ENCODE measurements at regions not wholly inside any gene's neighbourhood (a gene's known extent, or its start where the extent isn't known, plus 50 kb on each side); places are given as distances from the start of the nearest gene placed in this dataset.

DNA sequence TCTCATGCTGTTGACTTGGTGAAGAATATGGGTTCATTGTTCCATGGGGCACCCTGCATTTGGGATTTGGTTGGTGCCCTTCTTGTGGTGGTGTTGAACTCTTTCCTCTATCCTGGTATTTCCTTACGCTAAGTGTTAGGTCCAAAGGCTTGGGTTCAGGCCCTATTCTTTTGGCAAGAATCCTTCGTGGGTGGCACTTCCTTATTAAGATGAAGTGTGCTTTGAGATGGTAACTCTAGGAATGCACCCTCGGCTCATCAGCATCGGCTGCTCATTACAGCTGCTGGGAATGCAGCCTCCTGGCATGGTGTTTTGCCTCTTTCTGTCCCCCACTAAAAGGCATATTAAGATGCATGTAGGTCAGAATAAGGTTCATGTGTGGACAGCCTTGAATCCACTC lies 380.7 kb downstream of the RPS24 start:
- Histone ChIP-seq H3K27ac (no peak overlapping the region), H3K4me1 (no peaks in the 10 kb centered on the region), H3K27me3 (no peaks in the 10 kb centered on the region), H3K36me3 (no peaks in the 10 kb centered on the region), H3K9me3 (no peaks in the 10 kb centered on the region), H3K4me3 (no peak overlapping the region)
- no peak for DNase-seq (ENCODE audit: low spot score in 2 of 2)
- TF ChIP-seq EP300 (IDR thresholded peaks at IDR 0.05) (no peak), POLR2A (IDR thresholded peaks at IDR 0.05) (no peak), CTCF (IDR thresholded peaks at IDR 0.05) (no peak)
- WGBS, 2 donors = 67 to 76% methylated on average over 4 of the region's 4 CpGs

DNA sequence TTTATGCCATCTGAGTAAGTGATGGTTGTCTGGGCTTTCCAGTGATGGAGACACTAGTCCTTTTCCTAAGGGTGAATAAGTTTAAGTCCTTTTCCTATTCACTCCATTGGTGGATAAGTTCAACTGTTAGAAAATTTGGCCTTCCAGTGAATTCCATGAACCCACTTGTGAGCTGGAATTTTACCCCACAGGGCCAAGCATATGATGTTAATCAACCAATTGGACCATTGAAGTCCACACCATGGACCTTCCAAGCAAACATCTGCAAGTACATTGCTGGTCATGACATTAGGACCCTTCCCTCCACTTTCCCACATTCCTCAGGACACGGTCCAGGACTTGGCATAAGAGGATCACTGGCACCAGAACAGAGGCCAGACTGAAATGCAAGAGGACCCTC lies 381.4 kb downstream of the RPS24 start:
- no peaks in the 10 kb centered on the region for H3K27me3 ChIP-seq
- no peaks in the 10 kb centered on the region for H3K4me1 ChIP-seq
- WGBS, 2 donors = 42 to 69% methylated on average over 1 of the region's 1 CpG
- H3K36me3 ChIP-seq = no peaks in the 10 kb centered on the region
- H3K4me3 ChIP-seq = no peak overlapping the region
- no peaks in the 10 kb centered on the region for H3K9me3 ChIP-seq
- TF ChIP-seq EP300 (IDR thresholded peaks at IDR 0.05) = no peak
- TF ChIP-seq POLR2A (IDR thresholded peaks at IDR 0.05) = no peak
- no peak for TF ChIP-seq CTCF (IDR thresholded peaks at IDR 0.05)
- DNase-seq (ENCODE audit: low spot score in 2 of 2) = no peak
- no peak overlapping the region for H3K27ac ChIP-seq

DNA sequence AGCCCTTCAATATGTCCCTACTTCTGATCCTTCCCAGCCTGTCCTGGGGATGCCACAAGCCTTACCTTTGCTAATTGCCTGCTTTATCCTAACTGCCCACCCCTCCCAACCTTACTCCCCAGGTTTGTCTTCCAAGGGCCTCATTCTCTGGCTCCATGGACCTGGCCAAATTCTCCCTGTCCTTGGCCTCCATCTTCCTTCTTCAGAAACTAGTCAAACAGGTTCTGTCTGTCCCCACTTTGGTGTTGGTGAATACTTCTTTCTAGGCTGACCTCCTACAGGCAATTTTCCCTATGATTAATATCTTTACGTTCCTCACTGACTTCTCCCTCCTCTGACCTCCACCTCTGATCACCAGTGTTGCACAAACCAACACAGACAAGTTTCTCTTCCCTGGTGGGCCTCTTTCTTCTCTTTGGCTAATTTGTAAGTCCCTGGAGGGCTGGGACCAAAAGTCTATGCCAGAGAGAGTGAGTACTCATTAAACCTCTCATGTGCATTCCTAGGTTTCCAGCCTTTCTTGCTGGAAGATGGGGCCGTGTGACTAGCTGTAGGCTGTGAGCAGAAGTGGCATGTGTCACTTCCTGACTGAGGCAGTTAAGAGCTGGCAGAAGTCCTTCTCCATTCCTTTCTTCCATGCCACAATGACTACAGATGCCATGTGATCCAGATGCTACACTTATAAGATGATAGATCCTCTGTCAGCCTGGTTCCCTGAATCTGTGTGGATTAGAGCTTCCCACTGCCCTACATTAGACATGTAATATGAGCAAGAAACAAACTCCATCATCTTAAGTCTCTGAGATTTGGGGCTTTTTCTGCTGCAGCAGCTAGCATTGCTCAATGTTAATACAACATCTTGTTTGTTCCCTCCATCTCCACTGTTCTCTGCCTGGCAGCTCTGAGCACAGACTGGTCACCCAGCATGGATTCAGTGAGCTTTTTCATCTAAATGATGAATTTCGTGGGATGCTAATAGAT lies 382.7 kb downstream of the RPS24 start:
- Histone ChIP-seq H3K27ac (peak overlapping the region in 1 of 4 donors; percentile 52), H3K4me1 (no peaks in the 10 kb centered on the region), H3K27me3 (no peaks in the 10 kb centered on the region), H3K36me3 (no peaks in the 10 kb centered on the region), H3K9me3 (no peaks in the 10 kb centered on the region), H3K4me3 (no peak overlapping the region)
- 59 to 62% methylated on average over 3 of the region's 3 CpGs for WGBS, 2 donors
- TF ChIP-seq EP300 (IDR thresholded peaks at IDR 0.05) (no peak), CTCF (IDR thresholded peaks at IDR 0.05) (no peak), POLR2A (IDR thresholded peaks at IDR 0.05) (no peak)
- DNase-seq (ENCODE audit: low spot score in 2 of 2) = no peak

- H3K9me3 ChIP-seq = no peaks in the 10 kb centered on the region
- WGBS, 2 donors = 90 to 91% methylated on average over 15 to 16 of the region's 16 CpGs
- no peak for DNase-seq (ENCODE audit: low spot score in 2 of 2)
- peak overlapping the region in 1 of 4 donors; percentile 52 for H3K27ac ChIP-seq
- H3K36me3 ChIP-seq = no peaks in the 10 kb centered on the region
- no peak for TF ChIP-seq POLR2A (IDR thresholded peaks at IDR 0.05)
- TF ChIP-seq EP300 (IDR thresholded peaks at IDR 0.05) = no peak
- TF ChIP-seq CTCF (IDR thresholded peaks at IDR 0.05) = no peak
- H3K27me3 ChIP-seq = no peaks in the 10 kb centered on the region
- no peak overlapping the region for H3K4me3 ChIP-seq
- H3K4me1 ChIP-seq = no peaks in the 10 kb centered on the region
These were observed 384.0 kb downstream of the RPS24 start for GRCh38 chr10:78417425-78418370.

All from tibial nerve (tissue), 4 donors.